ENCODE measurements at regions not wholly inside any gene's neighbourhood (a gene's known extent, or its start where the extent isn't known, plus 50 kb on each side); places are given as distances from the start of the nearest gene placed in this dataset.

DNA sequence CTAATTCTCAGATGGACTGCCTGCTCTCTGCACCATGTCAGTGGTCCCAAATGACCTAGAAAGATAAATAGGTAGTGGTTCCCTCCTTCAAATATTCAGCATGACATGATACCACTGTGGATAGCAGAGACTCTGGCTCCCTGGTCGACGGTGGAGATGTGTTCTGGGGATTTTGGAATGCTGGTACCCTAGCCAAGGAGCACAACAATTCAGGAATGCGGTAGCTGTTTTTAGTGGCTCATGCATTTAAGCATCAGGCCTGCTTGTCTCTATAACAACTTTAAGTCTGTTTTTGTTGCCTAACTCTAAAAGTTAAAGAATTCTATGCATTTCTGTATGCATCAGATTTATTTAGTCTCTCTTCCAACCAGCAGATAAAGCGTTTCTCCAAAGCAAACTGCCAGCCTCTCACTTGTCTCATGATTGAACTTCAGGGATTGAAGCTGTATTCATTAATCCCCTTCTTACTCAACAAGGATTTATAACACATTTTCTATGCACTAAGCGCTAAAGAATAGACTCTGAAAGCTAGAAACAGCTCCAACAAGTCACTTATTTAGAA is 164.9 kb upstream of the BMP4 start:
- H3K27ac Mint-ChIP-seq = no peak overlapping the region
- H3K9me3 Mint-ChIP-seq = peaks cover 0 to 5% (median 3%) of the 10 kb centered on the region in 3 donors
- H3K27ac ChIP-seq (ENCODE audit: low read length) = no peak overlapping the region
- 66% methylated on average over 3 of the region's 5 CpGs for WGBS (ENCODE audit: insufficient coverage)
- H3K36me3 ChIP-seq (ENCODE audit: control insufficient read depth in 2 of 2, extremely low read depth in 1 of 2, insufficient read depth in 1 of 2, low read length in 1 of 2) = no peaks in the 10 kb centered on the region
- DNase-seq (no peak), ATAC-seq (replicated peaks in 1 of 4) (no peak)
- ChIA-PET POLR2A (no interaction called here), CTCF (no interaction called here)
- no peak overlapping the region for H3K4me3 ChIP-seq (ENCODE audit: control insufficient read depth in 1 of 2, extremely low read depth in 1 of 2, low read length in 1 of 2)
- H3K4me3 Mint-ChIP-seq = no peak overlapping the region
- no peaks in the 10 kb centered on the region for H3K4me1 Mint-ChIP-seq
- peaks cover 0 to 2% of the 10 kb centered on the region in 2 donors for H3K27me3 Mint-ChIP-seq
- no peaks in the 10 kb centered on the region for H3K4me1 ChIP-seq (ENCODE audit: control insufficient read depth in 1 of 2, extremely low read depth in 1 of 2, insufficient read depth in 2 of 2, low read length in 2 of 2)
- H3K27me3 ChIP-seq (replicated peaks in 1 of 2; ENCODE audit: control insufficient read depth in 2 of 2, extremely low read depth in 1 of 2, insufficient read depth in 2 of 2, low read length in 1 of 2) = no peaks in the 10 kb centered on the region
- H3K36me3 Mint-ChIP-seq = no peaks in the 10 kb centered on the region
- H3K9me3 ChIP-seq = no peaks in the 10 kb centered on the region

DNA sequence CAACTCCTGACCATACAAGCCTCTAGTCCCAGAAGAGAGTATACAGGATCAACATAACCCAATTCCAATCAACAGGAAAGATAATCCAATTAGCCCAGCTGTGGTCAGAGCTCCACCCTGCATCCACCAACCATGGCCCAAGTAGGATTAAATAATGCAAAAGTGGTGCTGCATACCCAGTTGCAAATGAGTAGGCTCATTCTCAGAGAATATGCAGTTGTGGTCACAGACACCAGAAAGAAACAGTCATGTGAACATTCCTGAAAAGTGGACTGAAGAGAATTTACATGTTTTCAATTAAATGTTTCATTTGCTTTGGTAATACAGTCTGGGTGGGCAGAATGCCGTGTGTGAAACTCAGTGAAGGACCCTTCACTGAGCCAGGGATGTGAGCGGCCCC is 167.2 kb upstream of the BMP4 start:
- peaks cover 0 to 5% (median 3%) of the 10 kb centered on the region in 3 donors for H3K9me3 Mint-ChIP-seq
- H3K27me3 Mint-ChIP-seq = peaks cover 0 to 2% of the 10 kb centered on the region in 2 donors
- CTCF ChIA-PET = interaction anchor here in 1 of 2 donors (0.7 kb wide), 1 partner anchor 28 kb away, joined by 3 read pairs; no protein-coding TSS in a partner anchor
- Histone ChIP-seq H3K27ac (ENCODE audit: low read length) (no peak overlapping the region), H3K36me3 (ENCODE audit: control insufficient read depth in 2 of 2, extremely low read depth in 1 of 2, insufficient read depth in 1 of 2, low read length in 1 of 2) (no peaks in the 10 kb centered on the region), H3K4me1 (ENCODE audit: control insufficient read depth in 1 of 2, extremely low read depth in 1 of 2, insufficient read depth in 2 of 2, low read length in 2 of 2) (no peaks in the 10 kb centered on the region), H3K9me3 (no peaks in the 10 kb centered on the region), H3K27me3 (replicated peaks in 1 of 2; ENCODE audit: control insufficient read depth in 2 of 2, extremely low read depth in 1 of 2, insufficient read depth in 2 of 2, low read length in 1 of 2) (no peaks in the 10 kb centered on the region), H3K4me3 (ENCODE audit: control insufficient read depth in 1 of 2, extremely low read depth in 1 of 2, low read length in 1 of 2) (no peak overlapping the region)
- H3K4me3 Mint-ChIP-seq = no peak overlapping the region
- no peaks in the 10 kb centered on the region for H3K4me1 Mint-ChIP-seq
- no peak overlapping the region for H3K27ac Mint-ChIP-seq
- DNase-seq (no peak), ATAC-seq (replicated peaks in 1 of 4) (no peak)
- POLR2A ChIA-PET = no interaction called here
- H3K36me3 Mint-ChIP-seq = no peaks in the 10 kb centered on the region
- WGBS (ENCODE audit: insufficient coverage) = 89% methylated on average over 2 of the region's 2 CpGs

DNA sequence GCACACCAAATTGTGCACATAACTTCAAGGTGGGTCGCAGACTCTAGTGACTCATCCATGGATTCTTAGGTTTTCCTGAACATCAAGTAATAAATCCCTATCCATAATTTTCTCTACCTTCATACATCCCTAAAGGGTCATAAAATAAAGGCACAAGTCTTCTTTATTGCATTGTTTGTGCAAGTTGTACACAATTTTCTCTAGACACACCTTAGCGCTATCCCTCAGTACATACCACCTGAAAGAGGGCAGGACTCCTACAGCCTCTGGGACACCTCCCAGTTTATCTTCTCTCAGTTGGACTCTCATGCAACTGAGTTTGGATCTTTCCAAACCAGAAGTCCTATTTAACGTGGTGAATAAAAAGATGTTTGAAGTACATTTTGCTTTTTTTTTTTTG is 168.5 kb upstream of the BMP4 start:
- no peak overlapping the region for H3K4me3 Mint-ChIP-seq
- no peak overlapping the region for H3K27ac Mint-ChIP-seq
- 100% methylated on average over 2 of the region's 3 CpGs for WGBS (ENCODE audit: insufficient coverage)
- ChIA-PET CTCF (no interaction called here), POLR2A (no interaction called here)
- ATAC-seq (replicated peaks in 1 of 4) (no peak), DNase-seq (no peak)
- H3K9me3 ChIP-seq = no peaks in the 10 kb centered on the region
- no peak overlapping the region for H3K4me3 ChIP-seq (ENCODE audit: control insufficient read depth in 1 of 2, extremely low read depth in 1 of 2, low read length in 1 of 2)
- H3K36me3 Mint-ChIP-seq = no peaks in the 10 kb centered on the region
- H3K9me3 Mint-ChIP-seq = peaks cover 0 to 5% (median 3%) of the 10 kb centered on the region in 3 donors
- H3K4me1 Mint-ChIP-seq = no peaks in the 10 kb centered on the region
- peaks cover 0 to 2% of the 10 kb centered on the region in 2 donors for H3K27me3 Mint-ChIP-seq
- H3K4me1 ChIP-seq (ENCODE audit: control insufficient read depth in 1 of 2, extremely low read depth in 1 of 2, insufficient read depth in 2 of 2, low read length in 2 of 2) = no peaks in the 10 kb centered on the region
- H3K36me3 ChIP-seq (ENCODE audit: control insufficient read depth in 2 of 2, extremely low read depth in 1 of 2, insufficient read depth in 1 of 2, low read length in 1 of 2) = no peaks in the 10 kb centered on the region
- H3K27me3 ChIP-seq (replicated peaks in 1 of 2; ENCODE audit: control insufficient read depth in 2 of 2, extremely low read depth in 1 of 2, insufficient read depth in 2 of 2, low read length in 1 of 2) = no peaks in the 10 kb centered on the region
- no peak overlapping the region for H3K27ac ChIP-seq (ENCODE audit: low read length)

DNA sequence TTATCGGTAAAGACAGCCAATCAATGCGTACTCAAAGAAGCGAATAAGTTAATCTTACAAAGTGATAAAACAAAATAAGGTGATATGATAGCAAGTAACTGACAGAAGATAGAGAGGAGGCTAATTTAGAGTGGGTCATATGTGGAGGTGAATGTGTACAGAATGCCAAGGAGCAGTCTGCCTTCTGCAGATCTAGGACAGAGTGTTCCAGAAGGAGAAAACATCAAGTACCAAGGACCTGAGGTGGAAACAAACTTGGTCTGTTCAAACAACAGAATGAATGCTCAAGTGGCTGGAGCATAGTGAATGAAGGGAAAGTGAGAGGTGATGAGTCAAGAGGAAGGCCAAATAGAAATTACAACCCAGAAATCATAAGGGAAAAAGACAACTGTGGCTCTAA is 170.3 kb upstream of the BMP4 start:
- peaks cover 0 to 5% (median 3%) of the 10 kb centered on the region in 3 donors for H3K9me3 Mint-ChIP-seq
- Histone ChIP-seq H3K9me3 (no peaks in the 10 kb centered on the region), H3K27me3 (replicated peaks in 1 of 2; ENCODE audit: control insufficient read depth in 2 of 2, extremely low read depth in 1 of 2, insufficient read depth in 2 of 2, low read length in 1 of 2) (no peaks in the 10 kb centered on the region), H3K27ac (ENCODE audit: low read length) (no peak overlapping the region), H3K4me1 (ENCODE audit: control insufficient read depth in 1 of 2, extremely low read depth in 1 of 2, insufficient read depth in 2 of 2, low read length in 2 of 2) (no peaks in the 10 kb centered on the region), H3K4me3 (ENCODE audit: control insufficient read depth in 1 of 2, extremely low read depth in 1 of 2, low read length in 1 of 2) (no peak overlapping the region), H3K36me3 (ENCODE audit: control insufficient read depth in 2 of 2, extremely low read depth in 1 of 2, insufficient read depth in 1 of 2, low read length in 1 of 2) (no peaks in the 10 kb centered on the region)
- H3K4me1 Mint-ChIP-seq = no peaks in the 10 kb centered on the region
- H3K27ac Mint-ChIP-seq = no peak overlapping the region
- POLR2A ChIA-PET = no interaction called here
- DNase-seq (no peak), ATAC-seq (replicated peaks in 1 of 4) (no peak)
- CTCF ChIA-PET = no interaction called here
- peaks cover 0 to 2% of the 10 kb centered on the region in 2 donors for H3K27me3 Mint-ChIP-seq
- no peaks in the 10 kb centered on the region for H3K36me3 Mint-ChIP-seq
- 78% methylated on average over 2 of the region's 3 CpGs for WGBS (ENCODE audit: insufficient coverage)
- no peak overlapping the region for H3K4me3 Mint-ChIP-seq

GRCh38 chr14:54127526-54127925 is 170.9 kb upstream of the BMP4 start:
- no peaks in the 10 kb centered on the region for H3K36me3 ChIP-seq (ENCODE audit: control insufficient read depth in 2 of 2, extremely low read depth in 1 of 2, insufficient read depth in 1 of 2, low read length in 1 of 2)

DNA sequence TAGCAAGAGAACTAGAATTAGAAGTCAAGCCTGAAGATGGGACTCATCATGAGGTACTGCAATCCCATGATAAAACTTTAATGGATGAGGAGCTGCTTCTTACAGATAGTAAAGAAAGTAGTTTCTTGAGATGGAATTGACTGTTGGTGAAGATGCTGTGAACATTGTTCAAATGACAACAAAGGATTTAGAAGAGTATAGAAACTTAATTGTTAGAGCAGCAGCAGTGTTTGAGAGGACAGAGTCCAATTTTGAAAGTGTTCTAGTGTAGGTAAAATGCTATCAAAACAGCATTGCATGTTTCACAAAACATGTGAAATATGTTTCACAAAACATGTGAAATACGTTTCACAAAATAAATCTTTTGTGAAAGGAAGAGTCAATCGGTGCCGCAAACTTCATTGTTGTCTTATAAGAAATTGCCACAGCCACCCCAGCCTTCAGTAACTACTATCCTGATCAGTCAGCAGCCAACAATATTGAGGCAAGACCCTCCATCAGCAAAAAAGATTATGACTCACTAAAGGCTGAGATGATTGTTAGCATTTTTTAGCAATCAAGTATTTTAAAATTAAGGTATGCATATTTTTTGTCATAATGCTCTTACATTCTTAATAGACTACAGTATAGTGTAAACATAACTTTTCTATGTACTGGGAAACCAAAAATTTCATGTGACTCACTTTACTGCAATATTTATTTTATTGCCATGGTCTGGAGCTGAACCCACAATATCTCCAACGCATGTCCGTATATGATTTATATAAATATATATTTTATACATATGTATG is 173.4 kb upstream of the BMP4 start:
- no peak overlapping the region for H3K4me3 Mint-ChIP-seq
- WGBS (ENCODE audit: insufficient coverage) = no CpG with 5 or more reads among the region's 5 CpGs
- H3K9me3 ChIP-seq = no peaks in the 10 kb centered on the region
- no peaks in the 10 kb centered on the region for H3K27me3 Mint-ChIP-seq
- H3K27ac ChIP-seq (ENCODE audit: low read length) = no peak overlapping the region
- H3K36me3 ChIP-seq (ENCODE audit: control insufficient read depth in 2 of 2, extremely low read depth in 1 of 2, insufficient read depth in 1 of 2, low read length in 1 of 2) = no peaks in the 10 kb centered on the region
- H3K4me3 ChIP-seq (ENCODE audit: control insufficient read depth in 1 of 2, extremely low read depth in 1 of 2, low read length in 1 of 2) = no peak overlapping the region
- ATAC-seq (replicated peaks in 1 of 4) (no peak), DNase-seq (no peak)
- no peaks in the 10 kb centered on the region for H3K4me1 ChIP-seq (ENCODE audit: control insufficient read depth in 1 of 2, extremely low read depth in 1 of 2, insufficient read depth in 2 of 2, low read length in 2 of 2)
- no peaks in the 10 kb centered on the region for H3K4me1 Mint-ChIP-seq
- CTCF ChIA-PET = interaction anchor here in 1 of 2 donors (1.2 kb wide), 1 partner anchor 45 kb away, joined by 3 read pairs; no protein-coding TSS in a partner anchor
- POLR2A ChIA-PET = no interaction called here
- no peaks in the 10 kb centered on the region for H3K27me3 ChIP-seq (replicated peaks in 1 of 2; ENCODE audit: control insufficient read depth in 2 of 2, extremely low read depth in 1 of 2, insufficient read depth in 2 of 2, low read length in 1 of 2)
- H3K36me3 Mint-ChIP-seq = no peaks in the 10 kb centered on the region
- no peak overlapping the region for H3K27ac Mint-ChIP-seq
- no peaks in the 10 kb centered on the region for H3K9me3 Mint-ChIP-seq

More at GRCh38 chr14:54127526-54127925, 170.9 kb upstream of the BMP4 start:
- POLR2A ChIA-PET = no interaction called here
- Histone ChIP-seq H3K27me3 (replicated peaks in 1 of 2; ENCODE audit: control insufficient read depth in 2 of 2, extremely low read depth in 1 of 2, insufficient read depth in 2 of 2, low read length in 1 of 2) (no peaks in the 10 kb centered on the region), H3K4me1 (ENCODE audit: control insufficient read depth in 1 of 2, extremely low read depth in 1 of 2, insufficient read depth in 2 of 2, low read length in 2 of 2) (no peaks in the 10 kb centered on the region), H3K27ac (ENCODE audit: low read length) (no peak overlapping the region), H3K4me3 (ENCODE audit: control insufficient read depth in 1 of 2, extremely low read depth in 1 of 2, low read length in 1 of 2) (no peak overlapping the region), H3K9me3 (no peaks in the 10 kb centered on the region)
- Mint-ChIP-seq H3K27me3 (peaks cover 0 to 2% of the 10 kb centered on the region in 2 donors), H3K4me1 (no peaks in the 10 kb centered on the region), H3K36me3 (no peaks in the 10 kb centered on the region), H3K4me3 (no peak overlapping the region), H3K27ac (no peak overlapping the region), H3K9me3 (peaks cover 0 to 5% (median 3%) of the 10 kb centered on the region in 3 donors)
- ATAC-seq (replicated peaks in 1 of 4) (no peak), DNase-seq (no peak)
- 20% methylated on average over 1 of the region's 2 CpGs for WGBS (ENCODE audit: insufficient coverage)
- CTCF ChIA-PET = no interaction called here
